ENCODE measurements at regions not wholly inside any gene's neighbourhood (a gene's known extent, or its start where the extent isn't known, plus 50 kb on each side); places are given as distances from the start of the nearest gene placed in this dataset.

DNA sequence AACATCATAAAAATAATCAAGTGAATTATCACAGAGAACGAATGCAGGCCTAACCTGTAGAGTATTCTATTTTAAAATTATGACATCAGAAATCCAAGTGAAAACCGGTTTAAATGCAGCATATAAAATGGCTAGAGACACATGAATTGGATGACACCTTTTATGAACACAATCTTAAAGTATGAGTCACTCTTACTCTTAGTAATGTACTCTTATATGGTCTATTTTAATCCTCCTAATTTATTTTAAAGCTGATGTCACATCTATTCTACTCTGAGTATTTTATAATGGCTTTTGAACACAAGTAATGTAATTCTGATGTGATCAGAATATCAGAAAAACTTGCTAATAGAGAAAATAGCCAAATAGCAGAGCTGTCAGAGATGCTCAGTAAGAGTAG, 161.4 kb upstream of the RADX start:
- no peaks in the 10 kb centered on the region for H3K9me3 ChIP-seq (replicated peaks; ENCODE audit: insufficient read depth, low read length)
- no peaks in the 10 kb centered on the region for H3K27me3 ChIP-seq (replicated peaks; ENCODE audit: insufficient read depth, low read length)
- TF ChIP-seq EZH2 (optimal IDR thresholded peaks at IDR 0.05; ENCODE audit: low read depth, low read length) (no peak), EZH2phosphoT487 (IDR thresholded peaks at IDR 0.05; ENCODE audit: low read length) (no peak)
- TF ChIP-seq, protein P1, sequence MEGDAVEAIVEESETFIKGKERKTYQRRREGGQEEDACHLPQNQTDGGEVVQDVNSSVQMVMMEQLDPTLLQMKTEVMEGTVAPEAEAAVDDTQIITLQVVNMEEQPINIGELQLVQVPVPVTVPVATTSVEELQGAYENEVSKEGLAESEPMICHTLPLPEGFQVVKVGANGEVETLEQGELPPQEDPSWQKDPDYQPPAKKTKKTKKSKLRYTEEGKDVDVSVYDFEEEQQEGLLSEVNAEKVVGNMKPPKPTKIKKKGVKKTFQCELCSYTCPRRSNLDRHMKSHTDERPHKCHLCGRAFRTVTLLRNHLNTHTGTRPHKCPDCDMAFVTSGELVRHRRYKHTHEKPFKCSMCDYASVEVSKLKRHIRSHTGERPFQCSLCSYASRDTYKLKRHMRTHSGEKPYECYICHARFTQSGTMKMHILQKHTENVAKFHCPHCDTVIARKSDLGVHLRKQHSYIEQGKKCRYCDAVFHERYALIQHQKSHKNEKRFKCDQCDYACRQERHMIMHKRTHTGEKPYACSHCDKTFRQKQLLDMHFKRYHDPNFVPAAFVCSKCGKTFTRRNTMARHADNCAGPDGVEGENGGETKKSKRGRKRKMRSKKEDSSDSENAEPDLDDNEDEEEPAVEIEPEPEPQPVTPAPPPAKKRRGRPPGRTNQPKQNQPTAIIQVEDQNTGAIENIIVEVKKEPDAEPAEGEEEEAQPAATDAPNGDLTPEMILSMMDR (IDR thresholded peaks at IDR 0.05; ENCODE audit: low read length) = no peak
- no peak overlapping the region for H2AFZ ChIP-seq (ENCODE audit: low read length)
- no peaks in the 10 kb centered on the region for H4K20me1 ChIP-seq (ENCODE audit: insufficient read depth, low read length)
- H3K9ac ChIP-seq (ENCODE audit: low read length) = no peak overlapping the region
- H3K79me2 ChIP-seq (ENCODE audit: low read length) = no peaks in the 10 kb centered on the region
- H3K4me3 ChIP-seq (ENCODE audit: low read length) = no peak overlapping the region
- H3K27ac ChIP-seq (ENCODE audit: low read length) = no peak overlapping the region
- no peaks in the 10 kb centered on the region for H3K9me2 ChIP-seq (replicated peaks; ENCODE audit: insufficient read depth, low read length)
- DNase-seq = no peak
- H3K36me3 ChIP-seq (replicated peaks; ENCODE audit: insufficient read depth, low read length) = no peaks in the 10 kb centered on the region
- no peak overlapping the region for H3K4me2 ChIP-seq (ENCODE audit: low read depth, low read length)
- H3K4me1 ChIP-seq (ENCODE audit: low read length) = no peaks in the 10 kb centered on the region
- no peaks in the 10 kb centered on the region for H3F3A ChIP-seq (ENCODE audit: insufficient read depth, low read length)

DNA sequence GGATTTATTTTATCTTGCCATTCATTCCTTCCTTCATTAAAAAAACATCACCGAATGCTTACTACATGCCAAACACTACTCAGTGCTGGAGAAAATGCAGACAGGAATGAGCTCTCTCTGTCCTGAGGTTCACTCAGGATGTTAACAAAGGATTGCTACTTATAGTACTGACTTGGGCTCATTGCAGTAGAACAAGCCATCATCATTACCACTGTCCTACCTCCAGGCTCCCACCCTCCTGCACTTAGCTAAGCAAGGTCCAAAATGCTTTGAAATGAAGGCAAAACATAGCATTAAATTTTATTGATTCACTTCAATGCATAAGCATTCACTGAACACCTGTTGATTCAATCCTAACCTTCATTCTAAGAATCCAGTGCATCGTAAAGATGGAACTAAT, 159.8 kb upstream of the RADX start:
- H3K9me2 ChIP-seq (replicated peaks; ENCODE audit: insufficient read depth, low read length) = no peaks in the 10 kb centered on the region
- no peak overlapping the region for H2AFZ ChIP-seq (ENCODE audit: low read length)
- no peak overlapping the region for H3K4me3 ChIP-seq (ENCODE audit: low read length)
- no peaks in the 10 kb centered on the region for H4K20me1 ChIP-seq (ENCODE audit: insufficient read depth, low read length)
- H3F3A ChIP-seq (ENCODE audit: insufficient read depth, low read length) = no peaks in the 10 kb centered on the region
- H3K36me3 ChIP-seq (replicated peaks; ENCODE audit: insufficient read depth, low read length) = no peaks in the 10 kb centered on the region
- TF ChIP-seq, protein P1 (IDR thresholded peaks at IDR 0.05; ENCODE audit: low read length) = no peak
- TF ChIP-seq EZH2 (optimal IDR thresholded peaks at IDR 0.05; ENCODE audit: low read depth, low read length) (no peak), EZH2phosphoT487 (IDR thresholded peaks at IDR 0.05; ENCODE audit: low read length) (no peak)
- H3K79me2 ChIP-seq (ENCODE audit: low read length) = no peaks in the 10 kb centered on the region
- H3K9me3 ChIP-seq (replicated peaks; ENCODE audit: insufficient read depth, low read length) = no peaks in the 10 kb centered on the region
- no peak for DNase-seq
- no peak overlapping the region for H3K27ac ChIP-seq (ENCODE audit: low read length)
- no peaks in the 10 kb centered on the region for H3K27me3 ChIP-seq (replicated peaks; ENCODE audit: insufficient read depth, low read length)
- no peak overlapping the region for H3K9ac ChIP-seq (ENCODE audit: low read length)
- H3K4me1 ChIP-seq (ENCODE audit: low read length) = no peaks in the 10 kb centered on the region
- no peak overlapping the region for H3K4me2 ChIP-seq (ENCODE audit: low read depth, low read length)

DNA sequence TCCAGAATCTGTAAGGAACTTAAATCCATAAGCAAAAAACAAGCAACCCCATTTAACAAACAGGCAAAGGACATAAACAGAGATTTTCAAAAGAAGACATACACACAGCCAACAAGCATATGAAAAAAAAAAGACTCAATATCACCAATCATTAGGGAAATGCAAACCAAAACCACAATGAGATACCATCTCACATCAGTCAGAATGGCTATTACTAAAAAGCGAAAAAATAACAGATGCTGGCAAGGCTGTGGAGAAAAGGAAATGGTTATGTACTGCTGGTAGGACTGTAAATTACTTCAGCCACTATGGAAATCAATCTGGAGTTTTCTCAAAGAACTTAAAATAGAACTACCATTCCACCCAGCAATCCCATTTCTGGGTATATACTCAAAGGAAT, 156.8 kb upstream of the RADX start:
- no peaks in the 10 kb centered on the region for H3F3A ChIP-seq (ENCODE audit: insufficient read depth, low read length)
- H3K4me2 ChIP-seq (ENCODE audit: low read depth, low read length) = no peak overlapping the region
- no peak overlapping the region for H2AFZ ChIP-seq (ENCODE audit: low read length)
- H3K9me2 ChIP-seq (replicated peaks; ENCODE audit: insufficient read depth, low read length) = no peaks in the 10 kb centered on the region
- TF ChIP-seq, protein P1 (IDR thresholded peaks at IDR 0.05; ENCODE audit: low read length) = no peak
- TF ChIP-seq EZH2phosphoT487 (IDR thresholded peaks at IDR 0.05; ENCODE audit: low read length) (no peak), EZH2 (optimal IDR thresholded peaks at IDR 0.05; ENCODE audit: low read depth, low read length) (no peak)
- H3K27ac ChIP-seq (ENCODE audit: low read length) = no peak overlapping the region
- H3K36me3 ChIP-seq (replicated peaks; ENCODE audit: insufficient read depth, low read length) = no peaks in the 10 kb centered on the region
- no peaks in the 10 kb centered on the region for H4K20me1 ChIP-seq (ENCODE audit: insufficient read depth, low read length)
- H3K79me2 ChIP-seq (ENCODE audit: low read length) = no peaks in the 10 kb centered on the region
- H3K9ac ChIP-seq (ENCODE audit: low read length) = no peak overlapping the region
- no peaks in the 10 kb centered on the region for H3K27me3 ChIP-seq (replicated peaks; ENCODE audit: insufficient read depth, low read length)
- DNase-seq = no peak
- no peaks in the 10 kb centered on the region for H3K9me3 ChIP-seq (replicated peaks; ENCODE audit: insufficient read depth, low read length)
- no peak overlapping the region for H3K4me3 ChIP-seq (ENCODE audit: low read length)
- no peaks in the 10 kb centered on the region for H3K4me1 ChIP-seq (ENCODE audit: low read length)

All from MM.1S (cell line).